ENCODE measurements at regions not wholly inside any gene's neighbourhood (a gene's known extent, or its start where the extent isn't known, plus 50 kb on each side); places are given as distances from the start of the nearest gene placed in this dataset.

GRCh38 chr5:18967637-18968036, 1020.4 kb downstream of the CDH18 start:
- TF ChIP-seq ZC3H10 (CRISPR knock-in tag; IDR thresholded peaks at IDR 0.05) (no peak), ARNTL (CRISPR knock-in tag; IDR thresholded peaks at IDR 0.05; ENCODE audit: borderline replicate concordance, low read depth) (no peak)
- TF ChIP-seq, protein P1, sequence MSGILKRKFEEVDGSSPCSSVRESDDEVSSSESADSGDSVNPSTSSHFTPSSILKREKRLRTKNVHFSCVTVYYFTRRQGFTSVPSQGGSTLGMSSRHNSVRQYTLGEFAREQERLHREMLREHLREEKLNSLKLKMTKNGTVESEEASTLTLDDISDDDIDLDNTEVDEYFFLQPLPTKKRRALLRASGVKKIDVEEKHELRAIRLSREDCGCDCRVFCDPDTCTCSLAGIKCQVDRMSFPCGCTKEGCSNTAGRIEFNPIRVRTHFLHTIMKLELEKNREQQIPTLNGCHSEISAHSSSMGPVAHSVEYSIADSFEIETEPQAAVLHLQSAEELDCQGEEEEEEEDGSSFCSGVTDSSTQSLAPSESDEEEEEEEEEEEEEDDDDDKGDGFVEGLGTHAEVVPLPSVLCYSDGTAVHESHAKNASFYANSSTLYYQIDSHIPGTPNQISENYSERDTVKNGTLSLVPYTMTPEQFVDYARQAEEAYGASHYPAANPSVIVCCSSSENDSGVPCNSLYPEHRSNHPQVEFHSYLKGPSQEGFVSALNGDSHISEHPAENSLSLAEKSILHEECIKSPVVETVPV (CRISPR knock-in tag; IDR thresholded peaks at IDR 0.05), result no peak
